HG02759 (cell line): ENCODE measurements at regions not wholly inside any gene's neighbourhood (a gene's known extent, or its start where the extent isn't known, plus 50 kb on each side); places are given as distances from the start of the nearest gene placed in this dataset.

Source experiments
- ATAC-seq: cut with Tn5 transposase; IDR thresholded peaks from one replicate; pipeline ENCODE4 v1.9.1; 2021; ENCODE audit warnings: mild to moderate bottlenecking, moderate library complexity; ENCODE audit not compliant: unreplicated experiment

- no peak for ATAC-seq
Measured at GRCh38 chr12:126519833-126520232, 1454.6 kb downstream of the AACS start.

GRCh38 chr12:126523891-126524290 lies 1458.7 kb downstream of the AACS start:
- ATAC-seq, result no peak

GRCh38 chr12:126534495-126534894 lies 1469.3 kb downstream of the AACS start:
- no peak for ATAC-seq

DNA sequence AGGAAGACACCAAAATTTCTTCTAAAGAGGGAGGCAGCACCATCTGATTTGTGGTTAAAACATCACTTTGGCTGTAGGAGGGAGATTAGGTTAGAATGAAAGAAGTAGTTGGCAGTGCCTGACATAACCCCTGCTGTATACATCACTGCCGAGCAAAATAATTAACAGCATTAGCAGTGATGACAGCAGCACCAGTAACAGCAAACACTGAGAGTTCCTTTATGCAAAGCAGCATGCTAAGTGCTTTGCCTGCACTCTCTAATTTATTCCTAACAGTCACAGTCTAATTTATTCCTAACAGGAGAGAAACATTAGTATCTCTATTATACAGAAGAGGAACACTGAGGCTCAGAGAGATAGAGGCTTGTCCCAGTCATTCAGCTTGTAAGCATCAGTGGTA lies 1469.7 kb downstream of the AACS start:
- ATAC-seq, result no peak

- ATAC-seq, result no peak
Measured at GRCh38 chr12:126535971-126536370, 1470.7 kb downstream of the AACS start.

GRCh38 chr12:126537961-126538530 lies 1472.8 kb downstream of the AACS start:
- no peak for ATAC-seq

DNA sequence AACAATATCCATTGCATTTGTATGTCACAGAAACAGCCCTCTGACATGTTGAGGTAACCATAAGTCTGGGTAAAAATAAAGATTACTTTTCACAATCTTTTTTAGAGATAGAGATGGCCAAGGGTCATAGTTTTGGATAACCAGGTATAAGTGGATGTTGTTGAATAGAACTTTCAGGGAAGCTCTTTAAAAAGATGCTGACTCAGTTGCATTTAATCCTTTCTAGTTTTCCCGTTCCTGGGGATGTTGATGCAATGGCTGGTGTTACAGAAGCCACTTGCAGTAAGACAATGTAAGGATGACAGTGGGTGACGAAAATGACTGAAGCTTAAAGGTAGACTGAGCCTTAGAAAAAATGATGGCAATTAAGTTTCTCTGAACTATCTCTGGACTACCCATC lies 1473.7 kb downstream of the AACS start:
- ATAC-seq, result no peak

DNA sequence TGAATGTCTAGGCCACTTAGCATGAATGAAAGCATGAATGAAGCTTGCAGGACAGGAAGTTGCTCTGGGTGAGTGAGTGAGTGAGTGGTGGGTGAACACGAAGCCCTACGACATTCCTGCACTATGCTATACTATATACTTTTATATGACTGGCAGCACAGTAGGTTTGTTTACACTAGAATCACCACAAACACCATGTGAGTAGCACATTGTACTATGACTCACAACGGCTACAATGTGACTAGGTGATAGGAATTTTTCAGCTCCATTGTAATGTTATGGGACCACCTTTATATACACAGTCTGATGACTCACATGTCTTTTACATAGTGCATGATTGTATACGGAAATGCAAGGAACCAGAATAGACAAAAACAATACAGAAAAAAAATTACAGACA lies 1480.2 kb downstream of the AACS start:
- ATAC-seq, result no peak

GRCh38 chr12:126547905-126548304 lies 1482.7 kb downstream of the AACS start:
- no peak for ATAC-seq

- ATAC-seq, result no peak
Measured at GRCh38 chr12:126551869-126552268, 1486.6 kb downstream of the AACS start.

DNA sequence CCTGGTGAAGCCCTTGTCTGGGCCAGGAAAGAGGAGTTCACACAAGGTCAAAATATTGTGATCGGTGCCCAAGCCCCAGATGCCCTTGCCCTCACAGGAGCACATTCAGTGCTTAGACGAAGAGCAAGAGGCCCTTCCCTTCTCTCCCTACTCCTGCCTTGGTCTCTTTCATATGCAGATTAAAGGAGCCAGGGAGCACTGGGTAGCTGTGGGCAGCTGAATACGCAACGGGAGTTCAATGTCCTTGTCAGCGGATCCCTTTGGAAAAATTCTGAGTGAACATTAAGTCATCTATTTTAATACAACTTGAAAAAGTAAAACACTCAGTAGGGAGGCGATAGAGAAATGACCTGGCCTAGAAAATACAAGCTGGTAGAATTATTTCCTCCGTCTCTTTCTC lies 1489.4 kb downstream of the AACS start:
- no peak for ATAC-seq

DNA sequence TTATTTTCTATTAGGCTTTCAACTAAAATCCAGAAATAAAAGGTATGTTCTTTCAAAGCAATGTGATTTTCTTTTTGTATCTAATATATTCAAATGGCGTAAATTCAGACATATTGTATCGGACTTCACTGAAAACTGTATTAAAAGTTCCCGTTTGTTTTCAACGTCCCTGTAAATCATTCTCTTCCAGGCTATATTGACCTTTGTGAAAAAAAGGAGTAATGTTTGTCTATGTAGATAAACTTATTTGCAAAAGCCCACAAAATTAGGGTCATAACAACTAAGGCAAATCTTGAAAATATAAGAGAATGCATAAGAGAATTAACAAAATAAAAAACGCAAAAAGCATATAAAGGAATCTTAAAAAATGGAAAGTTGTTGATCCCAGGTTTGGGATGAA lies 1492.4 kb downstream of the AACS start:
- ATAC-seq, result no peak

GRCh38 chr12:126558219-126558618 lies 1493.0 kb downstream of the AACS start:
- no peak for ATAC-seq

DNA sequence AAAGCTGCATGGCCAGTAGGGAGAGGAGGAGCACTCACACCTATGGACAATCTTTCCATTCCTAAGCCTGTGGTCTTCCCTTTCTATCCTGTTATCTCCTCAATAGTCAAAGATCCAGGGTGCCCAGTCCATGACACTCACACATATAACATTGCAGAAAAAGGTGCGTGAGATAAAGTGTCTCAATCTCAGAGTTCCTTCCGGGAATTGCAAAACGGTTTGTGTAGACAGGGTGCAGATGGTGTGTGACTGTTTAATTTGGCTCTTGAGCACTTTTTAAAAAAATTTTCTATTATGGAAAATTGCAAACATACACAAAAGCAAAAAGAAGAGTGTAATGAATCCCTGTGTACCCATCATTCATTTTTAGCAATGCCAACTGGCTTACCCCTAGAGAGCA lies 1493.6 kb downstream of the AACS start:
- ATAC-seq, result no peak

GRCh38 chr12:126567016-126567415 lies 1501.8 kb downstream of the AACS start:
- no peak for ATAC-seq

- no peak for ATAC-seq
Measured at GRCh38 chr12:126569706-126570105, 1504.5 kb downstream of the AACS start.

GRCh38 chr12:126570566-126570965 lies 1505.3 kb downstream of the AACS start:
- ATAC-seq, result no peak

DNA sequence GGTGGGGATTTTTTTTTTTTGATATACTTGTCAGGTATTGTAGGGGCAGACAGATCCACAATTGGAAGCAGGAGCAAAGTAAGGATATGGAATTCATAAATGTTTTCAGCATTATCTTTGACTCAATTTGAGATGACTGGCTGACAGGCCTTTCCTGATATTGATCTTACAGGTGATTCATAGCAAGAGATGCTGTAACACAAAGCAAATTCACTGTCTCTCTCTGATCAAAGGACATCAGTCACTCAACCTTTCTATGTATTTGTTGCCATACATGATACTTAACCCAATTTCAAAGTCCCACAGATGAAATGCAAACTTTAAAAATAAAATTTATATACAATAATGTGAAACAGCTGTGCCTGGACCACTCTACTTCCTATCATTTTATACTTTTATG lies 1506.9 kb downstream of the AACS start:
- no peak for ATAC-seq

GRCh38 chr12:126581655-126582054 lies 1516.4 kb downstream of the AACS start:
- no peak for ATAC-seq

GRCh38 chr12:126582231-126582630 lies 1517.0 kb downstream of the AACS start:
- no peak for ATAC-seq

DNA sequence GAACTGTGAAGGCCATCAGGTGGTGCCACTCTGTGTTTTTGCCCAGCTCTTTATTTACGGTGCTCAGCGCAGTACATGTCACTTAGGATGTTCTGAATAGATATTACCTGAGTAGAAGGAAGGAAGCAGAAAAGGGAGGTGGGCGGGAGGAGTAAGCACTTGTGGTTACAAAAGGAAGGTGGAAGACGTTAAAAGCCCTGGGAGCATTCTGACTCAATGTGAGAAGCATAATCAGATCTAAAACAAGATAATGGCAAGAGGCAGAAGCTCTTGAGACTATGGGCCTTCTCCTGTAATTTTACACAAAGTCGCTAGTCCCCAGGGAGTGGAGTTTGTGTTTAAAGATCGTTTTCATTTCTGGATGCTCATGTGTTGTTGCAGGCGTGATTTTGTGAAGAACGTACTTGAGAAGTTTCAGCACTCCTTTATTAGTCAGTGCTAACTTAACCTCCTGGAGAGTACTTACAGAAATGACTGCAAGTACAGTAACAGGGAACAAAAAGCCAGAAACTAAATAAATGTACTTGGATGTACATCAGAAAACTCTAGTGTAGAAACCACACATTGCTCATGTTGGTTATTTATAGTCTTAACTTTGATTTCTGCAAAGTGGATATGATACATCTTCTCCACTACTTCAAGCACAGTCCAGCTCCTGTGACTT lies 1523.5 kb downstream of the AACS start:
- ATAC-seq, result no peak

GRCh38 chr12:126591533-126591932 lies 1526.3 kb downstream of the AACS start:
- ATAC-seq, result no peak
